Posterior vena cava (tissue), 2 donors: ENCODE measurements at regions not wholly inside any gene's neighbourhood (a gene's known extent, or its start where the extent isn't known, plus 50 kb on each side); places are given as distances from the start of the nearest gene placed in this dataset.

ENCODE experiments used
- DNase-seq: peaks from one replicate; pipeline ENCODE4 v3.0.0-alpha.2; 2020; ENCODE audit warnings: low spot score
- intact Hi-C, 2 donors: fragments of 100-400 bp; cut with DNase I; formaldehyde crosslinking; loops; one replicate each; pipeline versions ENCODE4 v1.14.1 to v1.14.2; 2022 to 2023
- donor health status: DM: yes; HTN: yes; CAD: no.
- donor health status: DM: yes; HTN: yes; CAD: no.

- DNase-seq = no peak
Observed at GRCh38 chr19:31962561-31962996, 382.8 kb upstream of the ZNF507 start.

GRCh38 chr19:31963746-31964145, 381.7 kb upstream of the ZNF507 start:
- intact Hi-C loops = no loop called here
- no peak for DNase-seq

More at GRCh38 chr19:31962561-31962996, 382.8 kb upstream of the ZNF507 start:
- intact Hi-C loops = no loop called here

DNA sequence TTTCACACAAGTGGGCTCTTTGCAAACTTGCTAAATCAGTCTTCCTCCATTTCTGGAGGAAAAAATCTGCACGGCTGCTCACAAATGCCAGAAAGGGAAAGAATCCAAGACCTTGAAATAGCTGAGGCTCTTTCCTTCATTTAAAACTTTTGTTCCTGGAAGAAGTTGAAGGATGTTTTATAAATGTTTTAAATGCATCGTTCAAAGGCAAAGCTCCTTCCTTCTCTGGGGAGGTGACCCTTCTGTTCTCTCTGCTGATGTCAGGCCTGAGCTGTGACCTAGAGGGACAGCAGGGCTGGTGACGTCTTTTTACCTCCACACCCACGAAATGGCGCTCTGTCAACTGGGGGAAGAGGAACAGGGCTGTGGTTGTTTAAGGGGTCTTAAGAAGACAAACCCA, 376.4 kb upstream of the ZNF507 start:
- DNase-seq = no peak
- intact Hi-C loops = no loop called here

DNA sequence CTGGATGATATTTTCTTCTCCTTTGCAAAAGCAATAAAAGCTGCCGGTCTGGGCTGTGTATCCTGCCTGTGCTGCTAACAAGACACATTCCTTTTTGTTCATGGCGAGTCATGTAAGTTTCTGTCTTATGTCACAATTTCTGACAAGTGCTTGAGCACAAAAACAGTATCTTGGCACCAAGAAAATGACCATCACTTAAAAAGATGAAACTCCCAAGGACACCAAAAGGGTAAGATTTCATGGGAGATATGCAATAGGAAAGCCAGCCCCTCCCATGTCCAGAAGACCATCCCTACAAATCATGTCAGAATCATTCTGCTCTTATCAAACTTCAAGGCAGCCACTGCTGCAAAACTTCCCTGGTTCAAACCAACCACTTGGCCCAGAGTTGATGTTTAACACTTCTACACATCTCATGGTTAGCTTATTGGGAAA, 375.4 kb upstream of the ZNF507 start:
- intact Hi-C loops = no loop called here
- DNase-seq = no peak

DNA sequence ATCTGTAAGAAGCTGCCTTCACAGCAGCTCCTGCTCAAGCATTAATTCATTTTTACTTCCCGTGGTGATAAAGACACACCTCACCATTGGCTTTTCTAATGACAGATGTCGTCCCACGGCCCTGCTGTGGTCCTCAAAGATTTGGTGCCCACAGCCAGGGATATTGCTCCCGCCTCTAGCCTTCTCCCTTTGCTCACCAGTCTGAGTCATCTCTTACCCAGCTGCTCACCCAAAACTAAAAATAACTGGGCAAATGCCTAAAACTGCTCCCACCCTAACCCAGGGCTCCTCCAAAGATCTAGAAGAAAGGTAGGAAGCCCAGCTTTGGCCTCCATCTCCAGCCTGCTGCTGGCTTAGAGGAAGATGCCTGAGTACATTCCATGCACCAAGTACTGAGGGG, 371.1 kb upstream of the ZNF507 start:
- intact Hi-C loops = no loop called here
- DNase-seq = no peak

DNA sequence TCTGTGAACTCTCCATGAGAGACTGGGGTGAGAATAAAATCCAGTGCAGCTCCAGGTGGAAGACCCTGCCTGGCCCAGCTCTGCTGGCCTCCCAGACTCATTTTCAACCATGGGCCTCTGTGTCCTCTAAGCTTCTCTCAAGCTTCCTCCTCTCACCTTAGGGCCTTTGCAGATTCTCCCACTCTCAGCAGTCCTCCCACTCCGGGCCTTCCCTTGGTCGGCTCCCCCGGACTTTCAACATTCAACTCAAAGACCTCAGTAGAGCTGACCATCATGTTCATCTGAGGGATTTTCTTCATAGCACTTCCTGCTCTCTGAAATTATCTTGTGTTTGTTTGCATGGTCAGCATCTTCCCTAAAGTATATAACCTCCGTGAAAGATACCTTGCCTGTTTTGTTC, 370.5 kb upstream of the ZNF507 start:
- intact Hi-C loops = no loop called here
- no peak for DNase-seq

GRCh38 chr19:31975461-31975860, 369.9 kb upstream of the ZNF507 start:
- no peak for DNase-seq
- intact Hi-C loops = no loop called here

DNA sequence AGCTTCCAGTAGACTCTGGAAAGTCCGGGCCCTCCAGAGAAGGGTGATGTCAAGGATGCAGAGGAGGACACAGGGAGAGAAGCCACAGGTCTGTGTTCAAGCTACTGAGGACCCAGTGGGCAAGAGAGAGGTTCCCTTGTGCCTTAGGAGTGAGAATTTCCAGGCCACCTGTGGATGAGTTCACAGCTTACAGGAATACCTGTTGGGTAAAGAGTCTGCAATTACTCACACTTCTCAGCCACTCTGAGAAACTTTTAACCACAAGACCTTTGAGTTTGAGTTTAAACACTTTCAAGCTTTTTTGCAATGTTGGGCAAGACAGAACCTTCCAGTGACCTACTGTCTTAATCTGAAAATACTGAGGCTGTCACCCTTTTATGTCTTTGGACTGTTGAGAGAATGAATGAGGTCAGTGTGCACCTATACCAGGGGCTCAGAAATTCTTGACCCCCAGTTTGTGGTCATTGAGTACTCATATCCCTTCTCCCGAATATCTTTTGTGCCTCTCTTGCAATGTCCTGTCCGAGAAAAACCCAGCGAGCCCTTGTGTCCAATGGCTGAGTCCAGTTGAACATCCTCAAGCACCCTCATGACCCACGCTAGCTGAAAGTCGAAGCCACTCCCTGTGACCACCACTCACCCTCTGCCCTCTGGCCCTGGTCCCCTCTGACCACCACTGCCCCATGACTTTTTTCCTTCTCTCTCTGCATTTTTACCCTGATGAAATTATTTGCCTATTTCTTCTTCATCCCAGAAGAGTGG, 368.5 kb upstream of the ZNF507 start:
- no peak for DNase-seq
- intact Hi-C loops = no loop called here

- intact Hi-C loops = no loop called here
- no peak for DNase-seq
Observed at GRCh38 chr19:31979362-31979761, 366.0 kb upstream of the ZNF507 start.

GRCh38 chr19:31979949-31980670, 365.3 kb upstream of the ZNF507 start:
- intact Hi-C loops = no loop called here
- peak; percentile 50 for DNase-seq

- no peak for DNase-seq
- intact Hi-C loops = no loop called here
Observed at GRCh38 chr19:31980796-31981195, 364.6 kb upstream of the ZNF507 start.

GRCh38 chr19:31981545-31981944, 363.9 kb upstream of the ZNF507 start:
- intact Hi-C loops = no loop called here
- DNase-seq = no peak

DNA sequence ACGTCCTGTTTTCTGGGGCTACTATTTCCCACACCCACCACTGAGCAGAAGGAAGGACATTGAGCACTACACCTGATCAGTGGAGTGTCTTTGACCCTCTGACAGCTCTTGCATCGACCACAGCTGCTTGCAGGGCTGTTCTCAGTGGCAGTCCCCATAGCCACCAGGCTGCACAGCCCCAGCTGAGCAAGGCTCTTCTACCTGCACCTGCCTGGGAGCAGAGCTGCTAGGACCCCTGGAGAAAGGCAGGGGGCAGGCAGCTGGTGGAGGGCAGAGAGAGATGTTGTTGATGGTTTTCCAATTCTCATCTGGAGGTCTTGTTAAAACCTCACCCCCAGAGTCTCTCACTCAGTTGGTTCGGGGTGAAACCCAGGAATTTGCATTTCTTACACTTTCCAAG, 361.8 kb upstream of the ZNF507 start:
- DNase-seq = peak; percentile 64
- intact Hi-C loops = no loop called here

DNA sequence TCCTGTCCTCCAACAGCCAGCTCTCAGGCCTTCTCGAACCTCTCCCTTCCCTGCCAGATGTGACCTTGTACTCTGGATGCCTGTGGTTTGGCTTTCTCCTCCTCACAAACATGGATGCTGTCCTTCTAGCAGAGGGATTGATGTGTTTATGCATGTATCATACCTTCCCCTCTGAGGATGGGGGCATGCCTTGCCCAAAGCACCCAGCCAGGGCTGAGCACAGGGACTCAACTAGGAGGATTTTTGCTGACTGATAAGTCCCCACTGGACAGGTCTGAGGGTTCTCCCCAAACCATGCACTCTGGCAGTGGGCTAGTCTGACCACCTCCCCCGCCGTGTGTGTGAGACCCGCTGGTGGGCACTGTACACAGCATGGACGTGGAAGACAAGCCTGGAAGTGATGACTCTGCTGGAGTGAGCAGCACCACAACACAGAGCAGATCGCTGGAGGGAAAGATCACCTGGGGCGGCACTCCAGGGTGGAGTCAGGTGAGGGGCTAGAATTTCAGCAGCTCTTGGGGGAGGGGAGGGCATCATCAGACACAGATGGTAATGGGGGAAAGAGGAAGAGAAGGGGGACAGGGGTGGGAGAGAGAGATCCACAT, 360.3 kb upstream of the ZNF507 start:
- DNase-seq = peak; percentile 64
- intact Hi-C loops = no loop called here

GRCh38 chr19:31986951-31987350, 358.5 kb upstream of the ZNF507 start:
- DNase-seq = no peak
- intact Hi-C loops = no loop called here

DNA sequence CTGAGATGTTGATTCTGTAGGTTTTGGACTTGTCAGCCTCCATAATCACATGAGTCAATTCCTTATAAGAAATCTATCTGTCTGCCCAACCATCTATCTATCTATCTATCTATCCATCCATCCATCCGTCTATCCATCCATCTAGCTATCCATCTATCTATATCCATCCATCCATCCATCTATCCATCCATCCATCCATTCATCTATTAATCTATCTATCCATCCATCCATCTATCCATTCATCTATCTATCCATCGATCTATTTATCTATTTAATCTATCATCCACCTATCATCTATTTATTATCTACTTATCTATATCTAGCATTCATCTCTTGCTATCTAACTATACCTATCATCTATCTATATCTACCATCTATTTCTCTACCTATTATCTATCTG, 357.2 kb upstream of the ZNF507 start:
- DNase-seq = no peak
- intact Hi-C loops = no loop called here

- intact Hi-C loops = no loop called here
- DNase-seq = no peak
Observed at GRCh38 chr19:31991984-31992655, 353.3 kb upstream of the ZNF507 start.

- DNase-seq = no peak
- intact Hi-C loops = no loop called here
Observed at GRCh38 chr19:31992750-31993149, 352.7 kb upstream of the ZNF507 start.

- intact Hi-C loops = no loop called here
- DNase-seq = no peak
Observed at GRCh38 chr19:31995546-31995945, 349.9 kb upstream of the ZNF507 start.

DNA sequence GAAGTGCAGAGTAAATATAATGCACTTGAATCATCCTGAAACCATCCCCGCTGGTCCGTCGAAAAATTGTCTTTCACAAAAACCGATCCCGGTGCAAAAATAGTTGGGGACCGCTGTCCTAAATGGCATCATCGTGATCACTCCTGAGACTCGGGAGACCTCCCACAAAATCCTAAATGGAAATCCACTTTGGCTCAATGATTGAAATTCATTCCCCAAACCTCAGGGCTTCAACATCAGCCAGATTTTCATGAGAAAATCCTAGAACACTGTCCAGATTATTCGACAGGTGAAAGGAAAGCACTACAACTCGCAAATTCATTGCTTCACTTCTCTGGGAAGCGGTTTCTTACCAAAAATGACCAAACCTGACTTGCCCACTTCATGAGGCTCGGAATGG, 335.3 kb upstream of the ZNF507 start:
- intact Hi-C loops = no loop called here
- no peak for DNase-seq
